ENCODE measurements at regions not wholly inside any gene's neighbourhood (a gene's known extent, or its start where the extent isn't known, plus 50 kb on each side); places are given as distances from the start of the nearest gene placed in this dataset.
A peak's percentile ranks its signal among the peaks of the same experiment; 100 is the strongest.

- H3K4me1 Mint-ChIP-seq, result peaks cover 9% of the 10 kb centered on the region
- H3K27ac Mint-ChIP-seq, result no peak overlapping the region
- no peaks in the 10 kb centered on the region for H3K27me3 Mint-ChIP-seq
- no peak overlapping the region for H3K4me3 Mint-ChIP-seq
- DNase-seq (ENCODE audit: low spot score in 2 of 2) (no peak), ATAC-seq (ENCODE audit: low read depth) (no peak)
- H3K9me3 Mint-ChIP-seq, result no peaks in the 10 kb centered on the region
- no peaks in the 10 kb centered on the region for H3K36me3 Mint-ChIP-seq
Observed at GRCh38 chr11:95363708-95364107, 132.7 kb upstream of the SESN3 start.

GRCh38 chr11:95363164-95363563 is 132.2 kb upstream of the SESN3 start:
- Mint-ChIP-seq H3K9me3 (no peaks in the 10 kb centered on the region), H3K4me1 (peaks cover 9% of the 10 kb centered on the region), H3K27ac (no peak overlapping the region), H3K4me3 (no peak overlapping the region), H3K36me3 (no peaks in the 10 kb centered on the region), H3K27me3 (no peaks in the 10 kb centered on the region)
- ATAC-seq (ENCODE audit: low read depth) (no peak), DNase-seq (ENCODE audit: low spot score in 2 of 2) (no peak)

GRCh38 chr11:95361180-95361579 is 130.2 kb upstream of the SESN3 start:
- Mint-ChIP-seq H3K4me1 (peaks cover 11% of the 10 kb centered on the region), H3K4me3 (no peak overlapping the region), H3K9me3 (no peaks in the 10 kb centered on the region), H3K36me3 (no peaks in the 10 kb centered on the region), H3K27ac (no peak overlapping the region), H3K27me3 (no peaks in the 10 kb centered on the region)
- DNase-seq (ENCODE audit: low spot score in 2 of 2), result no peak
- ATAC-seq (ENCODE audit: low read depth), result no peak

DNA sequence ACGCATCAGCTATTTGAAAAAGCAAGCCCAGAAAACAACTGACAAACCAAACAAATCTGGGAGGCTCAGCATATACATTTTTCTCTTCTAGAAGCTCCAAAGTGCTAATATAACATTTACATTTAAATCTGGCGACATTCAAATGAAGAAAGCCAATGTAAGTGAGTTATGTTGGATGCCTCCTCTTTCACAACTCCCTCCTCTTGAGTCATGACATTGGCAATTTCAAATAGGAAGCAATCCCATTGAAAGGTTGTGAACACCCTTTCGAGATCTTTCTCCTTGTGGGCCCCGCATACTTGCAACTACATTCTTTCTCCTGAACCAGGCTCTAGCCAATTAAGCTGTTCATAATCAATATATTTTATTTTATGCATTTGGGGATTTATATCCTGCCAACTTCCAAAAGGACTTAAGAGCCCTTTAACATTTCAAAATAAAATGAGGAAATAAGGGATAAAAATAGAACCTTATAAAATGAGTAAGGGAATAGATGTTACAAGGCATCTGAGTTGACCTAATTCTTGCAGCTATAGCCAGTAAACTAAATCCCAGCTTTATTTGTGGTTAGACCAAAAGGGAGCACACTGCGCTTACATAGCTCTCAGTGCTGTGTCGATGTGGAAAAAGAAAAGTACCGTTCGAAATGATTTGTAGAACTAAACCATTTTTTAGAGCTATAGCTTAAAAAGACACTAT is 129.5 kb upstream of the SESN3 start:
- no peak overlapping the region for H3K27ac Mint-ChIP-seq
- H3K36me3 Mint-ChIP-seq, result no peaks in the 10 kb centered on the region
- DNase-seq (ENCODE audit: low spot score in 2 of 2), result no peak
- H3K9me3 Mint-ChIP-seq, result no peaks in the 10 kb centered on the region
- peaks cover 8% of the 10 kb centered on the region for H3K4me1 Mint-ChIP-seq
- no peak for ATAC-seq (ENCODE audit: low read depth)
- no peak overlapping the region for H3K4me3 Mint-ChIP-seq
- H3K27me3 Mint-ChIP-seq, result no peaks in the 10 kb centered on the region

DNA sequence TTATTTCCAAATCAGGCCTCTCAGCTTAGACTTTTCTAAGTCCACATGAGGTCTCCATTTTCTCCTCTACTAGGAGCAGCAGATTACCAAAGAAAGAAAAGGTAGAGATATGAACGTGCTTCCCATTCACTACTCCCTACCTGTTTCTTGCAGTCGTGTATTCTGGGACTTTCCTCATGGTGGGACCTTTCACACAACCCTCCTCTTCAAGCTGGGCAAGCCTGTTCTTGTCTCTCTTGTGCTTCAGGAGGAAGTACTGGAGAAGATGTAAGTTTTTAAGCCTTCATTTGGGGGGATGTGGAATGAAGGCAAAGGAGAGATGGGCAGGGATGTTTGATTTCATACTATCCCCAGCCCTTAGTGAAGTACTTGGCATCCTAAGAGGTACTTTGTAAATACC is 128.8 kb upstream of the SESN3 start:
- Mint-ChIP-seq H3K36me3 (no peaks in the 10 kb centered on the region), H3K27me3 (no peaks in the 10 kb centered on the region), H3K4me1 (peaks cover 2% of the 10 kb centered on the region), H3K27ac (no peak overlapping the region), H3K9me3 (no peaks in the 10 kb centered on the region), H3K4me3 (no peak overlapping the region)
- DNase-seq (ENCODE audit: low spot score in 2 of 2) (no peak), ATAC-seq (ENCODE audit: low read depth) (no peak)

DNA sequence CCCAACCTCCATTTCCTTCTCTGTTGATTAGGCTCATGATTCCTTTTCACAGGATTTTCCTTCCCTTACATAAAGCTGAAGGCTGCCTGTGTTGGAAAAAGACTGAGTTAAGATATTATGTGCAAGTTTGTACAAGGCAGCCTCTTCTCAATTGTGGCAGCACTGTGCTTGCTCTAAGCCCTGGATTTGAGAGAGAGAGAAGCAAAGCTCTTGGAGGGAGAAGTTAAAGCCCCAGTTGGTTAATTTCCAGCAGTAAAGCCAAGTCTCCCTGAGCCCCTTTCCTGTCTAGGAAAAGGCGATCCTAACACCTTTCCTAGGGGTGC is 128.3 kb upstream of the SESN3 start:
- H3K27me3 Mint-ChIP-seq, result no peaks in the 10 kb centered on the region
- H3K9me3 Mint-ChIP-seq, result no peaks in the 10 kb centered on the region
- ATAC-seq (ENCODE audit: low read depth) (no peak), DNase-seq (ENCODE audit: low spot score in 2 of 2) (no peak)
- H3K4me3 Mint-ChIP-seq, result no peak overlapping the region
- H3K27ac Mint-ChIP-seq, result no peak overlapping the region
- peaks cover 2% of the 10 kb centered on the region for H3K4me1 Mint-ChIP-seq
- H3K36me3 Mint-ChIP-seq, result no peaks in the 10 kb centered on the region

- no peaks in the 10 kb centered on the region for H3K27me3 Mint-ChIP-seq
- H3K27ac Mint-ChIP-seq, result no peak overlapping the region
- H3K4me1 Mint-ChIP-seq, result peaks cover 5% of the 10 kb centered on the region
- no peaks in the 10 kb centered on the region for H3K36me3 Mint-ChIP-seq
- ATAC-seq (ENCODE audit: low read depth), result no peak
- DNase-seq (ENCODE audit: low spot score in 2 of 2), result no peak
- no peak overlapping the region for H3K4me3 Mint-ChIP-seq
- H3K9me3 Mint-ChIP-seq, result no peaks in the 10 kb centered on the region
Observed at GRCh38 chr11:95358511-95359340, 127.7 kb upstream of the SESN3 start.

DNA sequence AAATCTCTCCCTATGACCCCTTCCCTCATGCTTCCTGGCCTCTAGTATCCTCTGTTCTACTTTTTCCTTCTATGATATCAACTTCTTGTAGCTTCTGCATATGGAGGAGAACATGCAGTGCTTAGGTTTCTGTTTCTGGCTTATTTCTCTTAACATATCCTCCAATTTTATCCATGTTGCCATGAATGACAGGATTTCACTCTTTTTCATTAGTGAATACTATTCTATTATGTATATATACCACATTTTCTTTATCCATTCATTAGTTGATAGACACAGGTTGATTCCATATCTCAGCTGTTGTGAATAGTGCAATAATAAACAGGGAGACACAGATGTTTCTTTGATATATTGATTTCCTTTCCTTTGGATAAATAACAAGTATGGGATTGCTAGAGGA is 123.3 kb upstream of the SESN3 start:
- H3K4me1 Mint-ChIP-seq, result peaks cover 5% of the 10 kb centered on the region
- peaks cover 2% of the 10 kb centered on the region for H3K9me3 Mint-ChIP-seq
- no peak for DNase-seq (ENCODE audit: low spot score in 2 of 2)
- no peak overlapping the region for H3K27ac Mint-ChIP-seq
- no peaks in the 10 kb centered on the region for H3K27me3 Mint-ChIP-seq
- ATAC-seq (ENCODE audit: low read depth), result no peak
- H3K36me3 Mint-ChIP-seq, result peaks cover 2% of the 10 kb centered on the region
- no peak overlapping the region for H3K4me3 Mint-ChIP-seq

GRCh38 chr11:95353706-95354105 is 122.7 kb upstream of the SESN3 start:
- no peaks in the 10 kb centered on the region for H3K27me3 Mint-ChIP-seq
- peaks cover 7% of the 10 kb centered on the region for H3K36me3 Mint-ChIP-seq
- DNase-seq (ENCODE audit: low spot score in 2 of 2) (no peak), ATAC-seq (ENCODE audit: low read depth) (no peak)
- H3K4me1 Mint-ChIP-seq, result peaks cover 5% of the 10 kb centered on the region
- H3K9me3 Mint-ChIP-seq, result peaks cover 8% of the 10 kb centered on the region
- no peak overlapping the region for H3K4me3 Mint-ChIP-seq
- peak overlapping the region; percentile 53 for H3K27ac Mint-ChIP-seq

DNA sequence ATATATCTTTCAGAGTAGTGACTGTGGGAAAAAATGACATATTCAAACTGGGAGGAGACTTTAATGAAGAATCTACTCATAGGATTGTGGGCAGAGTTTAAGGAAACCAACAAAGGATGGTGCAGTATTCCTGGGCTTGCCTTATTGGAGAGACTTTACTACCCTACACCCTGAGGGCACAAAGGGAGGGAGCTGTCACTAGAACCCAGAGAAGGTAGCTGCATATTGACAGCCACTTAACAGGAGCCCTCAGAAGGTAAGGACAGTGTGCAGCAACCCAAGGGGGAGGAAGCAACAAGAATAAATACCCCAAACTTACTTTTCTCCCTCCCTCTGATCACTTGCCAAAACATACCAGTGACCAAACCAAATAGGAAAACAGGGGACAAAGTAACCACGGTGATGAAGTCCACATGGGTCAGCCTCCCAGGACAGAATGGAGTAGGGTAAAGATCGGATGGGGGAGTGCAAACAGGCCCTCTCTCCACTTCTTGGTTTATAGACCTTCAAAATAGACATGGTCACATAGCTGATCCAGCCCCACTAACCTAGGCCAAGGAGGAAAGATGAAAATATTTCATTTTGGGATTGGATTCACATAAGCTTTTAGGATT is 121.8 kb upstream of the SESN3 start:
- Mint-ChIP-seq H3K9me3 (peaks cover 11% of the 10 kb centered on the region), H3K36me3 (peaks cover 11% of the 10 kb centered on the region), H3K27me3 (no peaks in the 10 kb centered on the region), H3K4me3 (no peak overlapping the region), H3K4me1 (peaks cover 5% of the 10 kb centered on the region), H3K27ac (no peak overlapping the region)
- no peak for DNase-seq (ENCODE audit: low spot score in 2 of 2)
- no peak for ATAC-seq (ENCODE audit: low read depth)

- no peak overlapping the region for H3K4me3 Mint-ChIP-seq
- peaks cover 11% of the 10 kb centered on the region for H3K36me3 Mint-ChIP-seq
- no peaks in the 10 kb centered on the region for H3K27me3 Mint-ChIP-seq
- peaks cover 11% of the 10 kb centered on the region for H3K9me3 Mint-ChIP-seq
- peaks cover 3% of the 10 kb centered on the region for H3K4me1 Mint-ChIP-seq
- DNase-seq (ENCODE audit: low spot score in 2 of 2), result no peak
- no peak overlapping the region for H3K27ac Mint-ChIP-seq
- no peak for ATAC-seq (ENCODE audit: low read depth)
Observed at GRCh38 chr11:95349345-95349942, 118.4 kb upstream of the SESN3 start.

- ATAC-seq (ENCODE audit: low read depth) (no peak), DNase-seq (ENCODE audit: low spot score in 2 of 2) (no peak)
- Mint-ChIP-seq H3K9me3 (peaks cover 11% of the 10 kb centered on the region), H3K27ac (no peak overlapping the region), H3K36me3 (peaks cover 11% of the 10 kb centered on the region), H3K4me1 (no peaks in the 10 kb centered on the region), H3K4me3 (no peak overlapping the region), H3K27me3 (no peaks in the 10 kb centered on the region)
Observed at GRCh38 chr11:95346265-95346664, 115.3 kb upstream of the SESN3 start.

- ATAC-seq (ENCODE audit: low read depth) (no peak), DNase-seq (ENCODE audit: low spot score in 2 of 2) (no peak)
- no peaks in the 10 kb centered on the region for H3K4me1 Mint-ChIP-seq
- H3K36me3 Mint-ChIP-seq, result peaks cover 11% of the 10 kb centered on the region
- no peak overlapping the region for H3K27ac Mint-ChIP-seq
- H3K27me3 Mint-ChIP-seq, result no peaks in the 10 kb centered on the region
- H3K4me3 Mint-ChIP-seq, result no peak overlapping the region
- peaks cover 11% of the 10 kb centered on the region for H3K9me3 Mint-ChIP-seq
Observed at GRCh38 chr11:95345651-95346050, 114.6 kb upstream of the SESN3 start.

DNA sequence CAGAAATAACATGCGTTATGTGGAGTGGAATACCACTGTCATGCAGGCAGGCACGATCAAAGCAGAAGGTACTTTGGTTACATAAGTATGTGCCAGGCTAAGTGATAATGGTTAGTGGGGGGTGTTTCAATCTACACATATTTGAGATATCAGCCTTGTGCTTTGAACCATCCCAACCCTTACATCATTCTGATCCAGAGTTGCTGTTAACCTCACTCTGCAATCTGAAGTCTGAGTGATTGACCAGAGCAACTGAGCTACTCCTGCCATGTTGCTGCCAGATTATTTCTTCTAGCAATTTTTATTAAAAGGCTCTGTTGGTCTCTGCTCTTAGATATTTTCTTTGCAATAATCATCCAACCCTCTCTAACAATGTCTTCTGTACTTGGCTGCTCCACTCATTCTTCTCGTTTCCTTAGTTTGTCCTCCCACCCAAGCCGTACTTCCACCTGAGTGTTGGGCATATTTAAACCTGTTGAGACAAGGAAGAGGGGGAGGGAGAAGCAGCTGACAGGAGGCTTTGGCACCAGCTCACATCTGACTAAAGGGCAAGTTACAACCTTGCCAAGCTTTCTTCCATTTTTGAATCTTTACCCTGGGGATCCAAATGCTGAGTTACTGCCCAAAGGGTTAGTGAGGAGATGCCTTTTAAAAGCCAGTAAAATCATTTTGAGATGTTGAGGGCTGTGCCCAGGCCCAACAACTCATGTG is 114.1 kb upstream of the SESN3 start:
- no peaks in the 10 kb centered on the region for H3K27me3 Mint-ChIP-seq
- ATAC-seq (ENCODE audit: low read depth) (no peak), DNase-seq (ENCODE audit: low spot score in 2 of 2) (no peak)
- no peak overlapping the region for H3K27ac Mint-ChIP-seq
- no peak overlapping the region for H3K4me3 Mint-ChIP-seq
- peaks cover 11% of the 10 kb centered on the region for H3K9me3 Mint-ChIP-seq
- H3K36me3 Mint-ChIP-seq, result peaks cover 11% of the 10 kb centered on the region
- no peaks in the 10 kb centered on the region for H3K4me1 Mint-ChIP-seq
